ENCODE measurements at regions not wholly inside any gene's neighbourhood (a gene's known extent, or its start where the extent isn't known, plus 50 kb on each side); places are given as distances from the start of the nearest gene placed in this dataset.

GRCh38 chr18:38466426-38466825, 900.8 kb upstream of the CELF4 start:
- no peak for TF ChIP-seq NKRF (conservative IDR thresholded peaks at IDR 0.05)
- TF ChIP-seq POLR2AphosphoS5 (IDR thresholded peaks at IDR 0.05; ENCODE audit: low read length): no peak
- TF ChIP-seq CREB1 (IDR thresholded peaks at IDR 0.05; ENCODE audit: low read depth): no peak
- no peak for TF ChIP-seq ZNF384 (IDR thresholded peaks at IDR 0.05; ENCODE audit: borderline replicate concordance, low read depth, low read length)
- TF ChIP-seq HDAC6 (IDR thresholded peaks at IDR 0.05; ENCODE audit: unreplicated experiment): no peak
- TF ChIP-seq FOXK2 (IDR thresholded peaks at IDR 0.05): no peak
- no peak for TF ChIP-seq NR2C1 (IDR thresholded peaks at IDR 0.05)
- TF ChIP-seq, protein P1, sequence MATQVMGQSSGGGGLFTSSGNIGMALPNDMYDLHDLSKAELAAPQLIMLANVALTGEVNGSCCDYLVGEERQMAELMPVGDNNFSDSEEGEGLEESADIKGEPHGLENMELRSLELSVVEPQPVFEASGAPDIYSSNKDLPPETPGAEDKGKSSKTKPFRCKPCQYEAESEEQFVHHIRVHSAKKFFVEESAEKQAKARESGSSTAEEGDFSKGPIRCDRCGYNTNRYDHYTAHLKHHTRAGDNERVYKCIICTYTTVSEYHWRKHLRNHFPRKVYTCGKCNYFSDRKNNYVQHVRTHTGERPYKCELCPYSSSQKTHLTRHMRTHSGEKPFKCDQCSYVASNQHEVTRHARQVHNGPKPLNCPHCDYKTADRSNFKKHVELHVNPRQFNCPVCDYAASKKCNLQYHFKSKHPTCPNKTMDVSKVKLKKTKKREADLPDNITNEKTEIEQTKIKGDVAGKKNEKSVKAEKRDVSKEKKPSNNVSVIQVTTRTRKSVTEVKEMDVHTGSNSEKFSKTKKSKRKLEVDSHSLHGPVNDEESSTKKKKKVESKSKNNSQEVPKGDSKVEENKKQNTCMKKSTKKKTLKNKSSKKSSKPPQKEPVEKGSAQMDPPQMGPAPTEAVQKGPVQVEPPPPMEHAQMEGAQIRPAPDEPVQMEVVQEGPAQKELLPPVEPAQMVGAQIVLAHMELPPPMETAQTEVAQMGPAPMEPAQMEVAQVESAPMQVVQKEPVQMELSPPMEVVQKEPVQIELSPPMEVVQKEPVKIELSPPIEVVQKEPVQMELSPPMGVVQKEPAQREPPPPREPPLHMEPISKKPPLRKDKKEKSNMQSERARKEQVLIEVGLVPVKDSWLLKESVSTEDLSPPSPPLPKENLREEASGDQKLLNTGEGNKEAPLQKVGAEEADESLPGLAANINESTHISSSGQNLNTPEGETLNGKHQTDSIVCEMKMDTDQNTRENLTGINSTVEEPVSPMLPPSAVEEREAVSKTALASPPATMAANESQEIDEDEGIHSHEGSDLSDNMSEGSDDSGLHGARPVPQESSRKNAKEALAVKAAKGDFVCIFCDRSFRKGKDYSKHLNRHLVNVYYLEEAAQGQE (IDR thresholded peaks at IDR 0.05; ENCODE audit: low read depth, low read length): no peak

Data from GM12878 (cell line).